ENCODE measurements at regions not wholly inside any gene's neighbourhood (a gene's known extent, or its start where the extent isn't known, plus 50 kb on each side); places are given as distances from the start of the nearest gene placed in this dataset.

GRCh38 chr2:10193851-10194820 lies 71.6 kb downstream of the RRM2 start:
- TF ChIP-seq, protein P1, sequence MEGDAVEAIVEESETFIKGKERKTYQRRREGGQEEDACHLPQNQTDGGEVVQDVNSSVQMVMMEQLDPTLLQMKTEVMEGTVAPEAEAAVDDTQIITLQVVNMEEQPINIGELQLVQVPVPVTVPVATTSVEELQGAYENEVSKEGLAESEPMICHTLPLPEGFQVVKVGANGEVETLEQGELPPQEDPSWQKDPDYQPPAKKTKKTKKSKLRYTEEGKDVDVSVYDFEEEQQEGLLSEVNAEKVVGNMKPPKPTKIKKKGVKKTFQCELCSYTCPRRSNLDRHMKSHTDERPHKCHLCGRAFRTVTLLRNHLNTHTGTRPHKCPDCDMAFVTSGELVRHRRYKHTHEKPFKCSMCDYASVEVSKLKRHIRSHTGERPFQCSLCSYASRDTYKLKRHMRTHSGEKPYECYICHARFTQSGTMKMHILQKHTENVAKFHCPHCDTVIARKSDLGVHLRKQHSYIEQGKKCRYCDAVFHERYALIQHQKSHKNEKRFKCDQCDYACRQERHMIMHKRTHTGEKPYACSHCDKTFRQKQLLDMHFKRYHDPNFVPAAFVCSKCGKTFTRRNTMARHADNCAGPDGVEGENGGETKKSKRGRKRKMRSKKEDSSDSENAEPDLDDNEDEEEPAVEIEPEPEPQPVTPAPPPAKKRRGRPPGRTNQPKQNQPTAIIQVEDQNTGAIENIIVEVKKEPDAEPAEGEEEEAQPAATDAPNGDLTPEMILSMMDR (IDR thresholded peaks at IDR 0.05; ENCODE audit: low read depth, low read length): no peak
- TF ChIP-seq POLR2A (IDR thresholded peaks at IDR 0.05; ENCODE audit: extremely low read depth, insufficient read length) (no peak), MAX (IDR thresholded peaks at IDR 0.05; ENCODE audit: low read depth, low read length) (no peak)
